Caco-2 (cell line): ENCODE measurements at regions not wholly inside any gene's neighbourhood (a gene's known extent, or its start where the extent isn't known, plus 50 kb on each side); places are given as distances from the start of the nearest gene placed in this dataset.

Experiments used
- BruUV-seq: library from RNA; stranded (reverse); fragments of 400-500 nt; replicated peaks from 2 replicates; lab custom pipeline; 2021; lab: Mats Ljungman, UMichigan
- CTCF ChIA-PET: fragments of 300-600 bp; sonication (Branson Sonifier 250); formaldehyde crosslinking; loops from one replicate; lab custom pipeline; 2022; ENCODE audit warnings: antibody characterized with exemption; lab: Charles Lee
- POLR2A ChIA-PET: fragments of 300-600 bp; sonication (Branson Sonifier 250); formaldehyde crosslinking; loops from one replicate; lab custom pipeline; 2022; ENCODE audit warnings: antibody characterized with exemption; lab: Charles Lee
- DNase-seq, 2 experiments: peaks; one replicate each; pipeline versions ENCODE4 v3.0.0 to v3.0.0-alpha.2; 2020 to 2022
- H3K27me3 ChIP-seq: replicated peaks from 2 replicates; pipeline ENCODE4 v1.6.0; 2011; ENCODE audit warnings: low read length; ENCODE audit not compliant: control insufficient read depth, insufficient read depth
- H3K36me3 ChIP-seq: 2 replicates; pipeline ENCODE4 v1.5.1; 2011; ENCODE audit warnings: low read length; ENCODE audit not compliant: control insufficient read depth, insufficient read depth
- H3K4me1 ChIP-seq: fragments of 250-450 bp; sonication (Bioruptor Pico); 2 replicates; pipeline ENCODE4 v1.5.1; 2020; ENCODE audit warnings: mild to moderate bottlenecking
- H3K4me3 ChIP-seq: 2 replicates; pipeline ENCODE4 v1.5.1; 2011; ENCODE audit warnings: low read depth, mild to moderate bottlenecking, control low read depth, low read length
- H3K9me3 ChIP-seq: fragments of 250-450 bp; sonication (Bioruptor Pico); 2 replicates; pipeline ENCODE4 v1.5.1; 2020; ENCODE audit warnings: mild to moderate bottlenecking, moderate library complexity
- H3K27ac Mint-ChIP-seq: one replicate; pipeline ENCODE4 v1.8.0; 2022; ENCODE audit warnings: mixed read lengths; ENCODE audit not compliant: unreplicated experiment
- H3K27me3 Mint-ChIP-seq: one replicate; pipeline ENCODE4 v1.8.0; 2022; ENCODE audit warnings: mixed read lengths; ENCODE audit not compliant: insufficient read depth, unreplicated experiment
- H3K36me3 Mint-ChIP-seq: one replicate; pipeline ENCODE4 v1.8.0; 2022; ENCODE audit warnings: mild to moderate bottlenecking, mixed read lengths; ENCODE audit not compliant: insufficient read depth, unreplicated experiment
- H3K4me1 Mint-ChIP-seq: one replicate; pipeline ENCODE4 v1.8.0; 2022; ENCODE audit warnings: low read depth, mixed read lengths; ENCODE audit not compliant: unreplicated experiment
- H3K4me3 Mint-ChIP-seq: one replicate; pipeline ENCODE4 v1.8.0; 2022; ENCODE audit warnings: mild to moderate bottlenecking, moderate library complexity, mixed read lengths; ENCODE audit not compliant: unreplicated experiment
- H3K9me3 Mint-ChIP-seq: one replicate; pipeline ENCODE4 v1.8.0; 2022; ENCODE audit warnings: mixed read lengths; ENCODE audit not compliant: unreplicated experiment
- CTCF ChIP-seq, 2 experiments: fragments of 200-600 bp in 1 of 2; IDR thresholded peaks; 1 replicate in 1 of 2; 2 replicates in 1 of 2; pipeline versions ENCODE4 v1.5.1 to v1.8.0; 2011 to 2022; ENCODE audit warnings: antibody characterized with exemption in 1 of 2, control low read depth in 1 of 2, inconsistent platforms in 1 of 2, low read depth in 1 of 2, low read length in 1 of 2, mild to moderate bottlenecking in 1 of 2, moderate library complexity in 1 of 2; ENCODE audit not compliant: insufficient read depth in 1 of 2, severe bottlenecking in 1 of 2, unreplicated experiment in 1 of 2
- intact Hi-C: fragments of 100-400 bp; cut with micrococcal nuclease; formaldehyde crosslinking; loops from one replicate; pipeline ENCODE4 v1.10.0; 2022; ENCODE audit not compliant: unreplicated experiment

DNA sequence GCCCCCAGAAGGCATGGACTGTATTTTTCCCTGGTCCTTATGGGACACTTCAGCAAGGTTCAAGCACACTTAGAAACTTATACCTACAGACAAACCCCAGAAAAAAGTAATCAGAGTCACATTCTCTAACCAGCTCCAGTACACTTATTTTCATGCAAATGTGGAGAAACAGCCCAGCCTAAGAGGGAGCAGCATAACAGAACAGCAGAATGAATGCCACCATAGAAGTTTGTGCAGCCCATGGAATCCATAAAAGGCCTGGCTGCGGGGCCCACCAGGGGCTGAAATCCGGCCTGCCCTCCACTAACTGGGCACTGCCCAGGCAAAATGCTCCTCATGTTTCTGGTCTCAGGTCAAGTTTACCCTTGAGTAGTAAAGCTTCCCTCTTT is 60.4 kb upstream of the ATP1A1 start:
- ChIA-PET CTCF (no interaction called here), POLR2A (no interaction called here)
- Histone ChIP-seq H3K4me1 (peaks cover 32% of the 10 kb centered on the region), H3K4me3 (no peak overlapping the region), H3K36me3 (no peaks in the 10 kb centered on the region), H3K9me3 (no peaks in the 10 kb centered on the region), H3K27me3 (no peaks in the 10 kb centered on the region)
- no peaks in the 10 kb centered on the region for H3K9me3 Mint-ChIP-seq
- no peak for DNase-seq
- intact Hi-C loops: no loop called here
- H3K4me1 Mint-ChIP-seq: peaks cover 22% of the 10 kb centered on the region
- no peak for TF ChIP-seq CTCF (IDR thresholded peaks at IDR 0.05; ENCODE audit: insufficient read depth in 1 of 2, low read depth in 1 of 2, low read length in 1 of 2, severe bottlenecking in 1 of 2, unreplicated experiment in 1 of 2)
- no TSS peak for BruUV-seq
- no peak overlapping the region for H3K4me3 Mint-ChIP-seq
- no peak overlapping the region for H3K27ac Mint-ChIP-seq
- no peaks in the 10 kb centered on the region for H3K27me3 Mint-ChIP-seq
- H3K36me3 Mint-ChIP-seq: no peaks in the 10 kb centered on the region

DNA sequence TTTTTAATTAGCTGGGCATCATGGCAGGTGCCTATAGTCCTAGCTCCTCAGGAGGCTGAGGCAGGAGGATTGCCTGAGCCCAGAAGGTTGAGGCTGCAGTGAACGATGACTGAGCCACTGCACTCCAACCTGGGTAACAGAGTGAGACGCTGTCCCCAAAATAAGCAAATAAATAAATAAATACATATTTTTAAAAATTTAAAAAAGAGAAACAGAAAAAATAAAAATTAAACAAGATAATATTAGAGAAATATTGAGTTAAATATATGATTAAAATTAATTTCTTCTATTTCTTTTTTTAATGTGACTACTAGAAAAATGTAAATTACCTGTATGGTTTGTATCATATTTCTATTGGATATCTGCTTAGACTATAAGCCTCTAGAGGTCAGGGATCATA is 59.3 kb upstream of the ATP1A1 start:
- intact Hi-C loops: no loop called here
- H3K27ac Mint-ChIP-seq: no peak overlapping the region
- no peaks in the 10 kb centered on the region for H3K36me3 Mint-ChIP-seq
- H3K4me1 ChIP-seq: peaks cover 38% of the 10 kb centered on the region
- BruUV-seq: no TSS peak
- no peaks in the 10 kb centered on the region for H3K36me3 ChIP-seq
- ChIA-PET CTCF (no interaction called here), POLR2A (no interaction called here)
- H3K27me3 Mint-ChIP-seq: no peaks in the 10 kb centered on the region
- H3K9me3 ChIP-seq: no peaks in the 10 kb centered on the region
- H3K27me3 ChIP-seq: no peaks in the 10 kb centered on the region
- no peak for DNase-seq
- TF ChIP-seq CTCF (IDR thresholded peaks at IDR 0.05; ENCODE audit: insufficient read depth in 1 of 2, low read depth in 1 of 2, low read length in 1 of 2, severe bottlenecking in 1 of 2, unreplicated experiment in 1 of 2): no peak
- no peaks in the 10 kb centered on the region for H3K9me3 Mint-ChIP-seq
- no peak overlapping the region for H3K4me3 ChIP-seq
- no peak overlapping the region for H3K4me3 Mint-ChIP-seq
- H3K4me1 Mint-ChIP-seq: peaks cover 27% of the 10 kb centered on the region

- H3K9me3 ChIP-seq: no peaks in the 10 kb centered on the region
- no peaks in the 10 kb centered on the region for H3K36me3 ChIP-seq
- H3K4me3 ChIP-seq: no peak overlapping the region
- no peak overlapping the region for H3K4me3 Mint-ChIP-seq
- H3K27me3 Mint-ChIP-seq: no peaks in the 10 kb centered on the region
- no peaks in the 10 kb centered on the region for H3K9me3 Mint-ChIP-seq
- no TSS peak for BruUV-seq
- no peaks in the 10 kb centered on the region for H3K36me3 Mint-ChIP-seq
- H3K27me3 ChIP-seq: no peaks in the 10 kb centered on the region
- POLR2A ChIA-PET: no interaction called here
- intact Hi-C loops: no loop called here
- CTCF ChIA-PET: no interaction called here
- peaks cover 33% of the 10 kb centered on the region for H3K4me1 Mint-ChIP-seq
- DNase-seq: no peak
- TF ChIP-seq CTCF (IDR thresholded peaks at IDR 0.05; ENCODE audit: insufficient read depth in 1 of 2, low read depth in 1 of 2, low read length in 1 of 2, severe bottlenecking in 1 of 2, unreplicated experiment in 1 of 2): no peak
- peaks cover 42% of the 10 kb centered on the region for H3K4me1 ChIP-seq
- no peak overlapping the region for H3K27ac Mint-ChIP-seq
These were observed 58.6 kb upstream of the ATP1A1 start for GRCh38 chr1:116314305-116314919.
